ENCODE measurements at regions not wholly inside any gene's neighbourhood (a gene's known extent, or its start where the extent isn't known, plus 50 kb on each side); places are given as distances from the start of the nearest gene placed in this dataset.

DNA sequence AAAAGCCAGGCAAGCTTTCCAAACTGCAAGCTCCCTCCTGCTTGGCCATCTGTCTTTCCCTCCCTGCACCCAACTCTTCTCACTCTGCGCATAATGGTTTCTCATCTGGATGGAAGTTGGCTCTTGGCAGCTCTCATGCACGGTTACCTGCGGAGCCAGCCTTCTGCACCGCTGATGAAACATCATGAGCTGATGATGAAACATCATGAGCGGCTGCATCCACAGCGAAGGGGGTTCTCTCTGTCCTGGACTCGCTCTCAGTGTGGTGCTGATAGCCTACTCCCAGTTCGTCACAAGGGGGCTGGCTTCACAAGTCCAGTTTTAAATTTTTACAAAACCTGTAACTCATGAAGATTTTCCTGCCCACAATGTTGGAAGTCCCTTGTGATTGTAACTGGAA is 457.5 kb downstream of the ACTR3B start:
- TF ChIP-seq, protein P1, sequence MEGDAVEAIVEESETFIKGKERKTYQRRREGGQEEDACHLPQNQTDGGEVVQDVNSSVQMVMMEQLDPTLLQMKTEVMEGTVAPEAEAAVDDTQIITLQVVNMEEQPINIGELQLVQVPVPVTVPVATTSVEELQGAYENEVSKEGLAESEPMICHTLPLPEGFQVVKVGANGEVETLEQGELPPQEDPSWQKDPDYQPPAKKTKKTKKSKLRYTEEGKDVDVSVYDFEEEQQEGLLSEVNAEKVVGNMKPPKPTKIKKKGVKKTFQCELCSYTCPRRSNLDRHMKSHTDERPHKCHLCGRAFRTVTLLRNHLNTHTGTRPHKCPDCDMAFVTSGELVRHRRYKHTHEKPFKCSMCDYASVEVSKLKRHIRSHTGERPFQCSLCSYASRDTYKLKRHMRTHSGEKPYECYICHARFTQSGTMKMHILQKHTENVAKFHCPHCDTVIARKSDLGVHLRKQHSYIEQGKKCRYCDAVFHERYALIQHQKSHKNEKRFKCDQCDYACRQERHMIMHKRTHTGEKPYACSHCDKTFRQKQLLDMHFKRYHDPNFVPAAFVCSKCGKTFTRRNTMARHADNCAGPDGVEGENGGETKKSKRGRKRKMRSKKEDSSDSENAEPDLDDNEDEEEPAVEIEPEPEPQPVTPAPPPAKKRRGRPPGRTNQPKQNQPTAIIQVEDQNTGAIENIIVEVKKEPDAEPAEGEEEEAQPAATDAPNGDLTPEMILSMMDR (IDR thresholded peaks at IDR 0.05; ENCODE audit: low read depth, low read length): no peak
- TF ChIP-seq EZH2phosphoT487 (IDR thresholded peaks at IDR 0.05; ENCODE audit: low read depth): no peak
